Forelimb muscle (tissue), 1 donor: ENCODE measurements at regions not wholly inside any gene's neighbourhood (a gene's known extent, or its start where the extent isn't known, plus 50 kb on each side); places are given as distances from the start of the nearest gene placed in this dataset.
"Not testable (repeated sequence)": the region's sequence is repeated elsewhere in the genome, so short reads cannot be mapped to it uniquely, and the experiment has no call there.

ENCODE experiments used
- DNase-seq: peaks from one replicate; pipeline ENCODE4 v3.0.0-alpha.2; 2013; ENCODE audit warnings: low read depth

- no peak for DNase-seq
Observed at GRCh38 chr6:134609716-134610261, 291.9 kb upstream of the SGK1 start.

- no peak for DNase-seq
Observed at GRCh38 chr6:134607411-134607810, 289.5 kb upstream of the SGK1 start.

- no peak for DNase-seq
Observed at GRCh38 chr6:134605034-134605433, 287.1 kb upstream of the SGK1 start.

- DNase-seq = no peak
Observed at GRCh38 chr6:134604014-134604676, 286.2 kb upstream of the SGK1 start.

GRCh38 chr6:134603561-134603960 lies 285.6 kb upstream of the SGK1 start:
- DNase-seq = no peak

GRCh38 chr6:134602123-134602522 lies 284.2 kb upstream of the SGK1 start:
- no peak for DNase-seq

- no peak for DNase-seq
Observed at GRCh38 chr6:134600671-134601070, 282.8 kb upstream of the SGK1 start.

GRCh38 chr6:134599079-134599478 lies 281.2 kb upstream of the SGK1 start:
- no peak for DNase-seq

- no peak for DNase-seq
Observed at GRCh38 chr6:134596191-134596590, 278.3 kb upstream of the SGK1 start.

GRCh38 chr6:134594881-134595280 lies 277.0 kb upstream of the SGK1 start:
- no peak for DNase-seq

- no peak for DNase-seq
Observed at GRCh38 chr6:134593887-134594286, 276.0 kb upstream of the SGK1 start.

GRCh38 chr6:134593442-134593841 lies 275.5 kb upstream of the SGK1 start:
- no peak for DNase-seq

- no peak for DNase-seq
Observed at GRCh38 chr6:134593024-134593423, 275.1 kb upstream of the SGK1 start.

- DNase-seq = no peak
Observed at GRCh38 chr6:134590449-134590848, 272.5 kb upstream of the SGK1 start.

- no peak for DNase-seq
Observed at GRCh38 chr6:134590004-134590403, 272.1 kb upstream of the SGK1 start.

- no peak for DNase-seq
Observed at GRCh38 chr6:134589512-134589911, 271.6 kb upstream of the SGK1 start.

GRCh38 chr6:134588267-134588666 lies 270.4 kb upstream of the SGK1 start:
- no peak for DNase-seq

- no peak for DNase-seq
Observed at GRCh38 chr6:134585517-134585873, 267.6 kb upstream of the SGK1 start.

- DNase-seq = no peak
Observed at GRCh38 chr6:134584847-134585516, 267.1 kb upstream of the SGK1 start.

GRCh38 chr6:134577998-134578397 lies 260.1 kb upstream of the SGK1 start:
- no peak for DNase-seq

- no peak for DNase-seq
Observed at GRCh38 chr6:134575221-134575620, 257.3 kb upstream of the SGK1 start.

GRCh38 chr6:134574491-134574890 lies 256.6 kb upstream of the SGK1 start:
- no peak for DNase-seq

- not testable (repeated sequence) for DNase-seq
Observed at GRCh38 chr6:134569996-134570395, 252.1 kb upstream of the SGK1 start.
